Astrocyte (in vitro differentiated cells and primary cell): ENCODE measurements at regions not wholly inside any gene's neighbourhood (a gene's known extent, or its start where the extent isn't known, plus 50 kb on each side); places are given as distances from the start of the nearest gene placed in this dataset.

Experiments
- DNase-seq: peaks from one replicate; pipeline ENCODE4 v3.0.0-alpha.2; 2010; ENCODE audit warnings: low read depth
- FAIRE-seq: peaks from 2 replicates; lab custom pipeline; 2011; peaks lifted over from hg19 to GRCh38; lab: Jason Lieb, UNC
- H2AFZ ChIP-seq: 2 replicates; pipeline ENCODE4 v1.6.0; 2012; ENCODE audit warnings: low read depth, low read length, inconsistent platforms
- H3K27ac ChIP-seq: 2 replicates; pipeline ENCODE4 v1.5.1; 2011; ENCODE audit warnings: low read depth, low read length, inconsistent platforms
- H3K27me3 ChIP-seq: 2 replicates; pipeline ENCODE4 v1.6.0; 2011; ENCODE audit warnings: low read length, inconsistent platforms; ENCODE audit not compliant: insufficient read depth
- H3K36me3 ChIP-seq: 2 replicates; pipeline ENCODE4 v1.5.1; 2011; ENCODE audit warnings: low read length, inconsistent platforms; ENCODE audit not compliant: insufficient read depth
- H3K4me1 ChIP-seq: 2 replicates; pipeline ENCODE4 v1.5.1; 2011; ENCODE audit warnings: low read length, inconsistent platforms; ENCODE audit not compliant: insufficient read depth
- H3K4me2 ChIP-seq: 2 replicates; pipeline ENCODE4 v1.6.0; 2012; ENCODE audit warnings: low read length, inconsistent platforms
- H3K4me3 ChIP-seq: 2 replicates; pipeline ENCODE4 v1.5.1; 2011; ENCODE audit warnings: low read depth, mild to moderate bottlenecking, low read length, inconsistent platforms; ENCODE audit not compliant: insufficient read depth
- H3K79me2 ChIP-seq: 2 replicates; pipeline ENCODE4 v1.6.0; 2012; ENCODE audit warnings: mild to moderate bottlenecking, low read length, inconsistent platforms; ENCODE audit not compliant: insufficient read depth
- H3K9ac ChIP-seq: 2 replicates; pipeline ENCODE4 v1.6.0; 2012; ENCODE audit warnings: mild to moderate bottlenecking, low read length, inconsistent platforms
- H3K9me3 ChIP-seq: 2 replicates; pipeline ENCODE4 v1.5.1; 2012; ENCODE audit warnings: low read depth, mild to moderate bottlenecking, low read length, inconsistent platforms; ENCODE audit not compliant: insufficient read depth
- H4K20me1 ChIP-seq: 2 replicates; pipeline ENCODE4 v1.6.0; 2012; ENCODE audit warnings: low read length, inconsistent platforms; ENCODE audit not compliant: insufficient read depth
- H3K27ac Mint-ChIP-seq: one replicate; pipeline ENCODE4 v1.8.0; 2021; ENCODE audit warnings: mild to moderate bottlenecking, mixed read lengths; ENCODE audit not compliant: unreplicated experiment
- H3K27me3 Mint-ChIP-seq: one replicate; pipeline ENCODE4 v1.8.0; 2021; ENCODE audit warnings: low read depth, mixed read lengths; ENCODE audit not compliant: unreplicated experiment
- H3K36me3 Mint-ChIP-seq: one replicate; pipeline ENCODE4 v1.8.0; 2021; ENCODE audit warnings: low read depth, mixed read lengths; ENCODE audit not compliant: unreplicated experiment
- H3K4me1 Mint-ChIP-seq: one replicate; pipeline ENCODE4 v1.8.0; 2021; ENCODE audit warnings: low read depth, mixed read lengths; ENCODE audit not compliant: unreplicated experiment
- H3K4me3 Mint-ChIP-seq: one replicate; pipeline ENCODE4 v1.8.0; 2021; ENCODE audit warnings: mild to moderate bottlenecking, moderate library complexity, mixed read lengths; ENCODE audit not compliant: unreplicated experiment
- H3K9me3 Mint-ChIP-seq: one replicate; pipeline ENCODE4 v1.8.0; 2021; ENCODE audit warnings: mild to moderate bottlenecking, mixed read lengths; ENCODE audit not compliant: unreplicated experiment
- CTCF ChIP-seq: IDR thresholded peaks from 2 replicates; pipeline ENCODE4 v1.5.1; 2011; ENCODE audit warnings: low read depth, mild to moderate bottlenecking, inconsistent platforms, low read length, moderate library complexity; ENCODE audit not compliant: insufficient read depth
- EZH2 ChIP-seq: IDR thresholded peaks from 2 replicates; pipeline ENCODE4 v1.6.1; 2012; ENCODE audit warnings: mild to moderate bottlenecking, low read length, inconsistent platforms; ENCODE audit not compliant: insufficient read depth

- peaks cover 10% of the 10 kb centered on the region for H3K9me3 Mint-ChIP-seq
- H3K27ac Mint-ChIP-seq: no peak overlapping the region
- Histone ChIP-seq H3K9ac (no peak overlapping the region), H3K4me3 (no peak overlapping the region), H3K27me3 (no peaks in the 10 kb centered on the region), H2AFZ (no peak overlapping the region), H3K79me2 (no peaks in the 10 kb centered on the region), H3K9me3 (no peaks in the 10 kb centered on the region), H3K36me3 (no peaks in the 10 kb centered on the region), H3K4me2 (no peak overlapping the region), H3K27ac (no peak overlapping the region), H4K20me1 (no peaks in the 10 kb centered on the region), H3K4me1 (no peaks in the 10 kb centered on the region)
- FAIRE-seq (no peak), DNase-seq (peak; percentile 41)
- TF ChIP-seq CTCF: no peak
- TF ChIP-seq EZH2: no peak
- no peaks in the 10 kb centered on the region for H3K36me3 Mint-ChIP-seq
- peaks cover 4% of the 10 kb centered on the region for H3K27me3 Mint-ChIP-seq
- no peak overlapping the region for H3K4me3 Mint-ChIP-seq
- no peaks in the 10 kb centered on the region for H3K4me1 Mint-ChIP-seq
These were observed 61.4 kb upstream of the TRIO start for GRCh38 chr5:14081791-14082190.

- FAIRE-seq (no peak), DNase-seq (no peak)
- Mint-ChIP-seq H3K4me3 (no peak overlapping the region), H3K27me3 (peaks cover 6% of the 10 kb centered on the region), H3K9me3 (peaks cover 7% of the 10 kb centered on the region), H3K4me1 (no peaks in the 10 kb centered on the region), H3K27ac (no peak overlapping the region), H3K36me3 (peaks cover 3% of the 10 kb centered on the region)
- Histone ChIP-seq H3K27ac (no peak overlapping the region), H3K27me3 (no peaks in the 10 kb centered on the region), H3K4me1 (no peaks in the 10 kb centered on the region), H3K36me3 (no peaks in the 10 kb centered on the region), H3K4me3 (no peak overlapping the region), H3K9ac (no peak overlapping the region), H4K20me1 (no peaks in the 10 kb centered on the region), H3K79me2 (no peaks in the 10 kb centered on the region), H3K4me2 (no peak overlapping the region), H3K9me3 (no peaks in the 10 kb centered on the region), H2AFZ (no peak overlapping the region)
- no peak for TF ChIP-seq CTCF
- no peak for TF ChIP-seq EZH2
These were observed 64.4 kb upstream of the TRIO start for GRCh38 chr5:14078716-14079115.

GRCh38 chr5:14077501-14077900, 65.6 kb upstream of the TRIO start:
- H3K9me3 Mint-ChIP-seq: no peaks in the 10 kb centered on the region
- no peak for TF ChIP-seq EZH2
- TF ChIP-seq CTCF: no peak
- no peaks in the 10 kb centered on the region for H3K79me2 ChIP-seq
- H3K4me3 Mint-ChIP-seq: no peak overlapping the region
- H3K9ac ChIP-seq: no peak overlapping the region
- no peaks in the 10 kb centered on the region for H3K4me1 Mint-ChIP-seq
- H3K4me3 ChIP-seq: no peak overlapping the region
- H3K4me1 ChIP-seq: no peaks in the 10 kb centered on the region
- H3K27ac Mint-ChIP-seq: no peak overlapping the region
- peaks cover 6% of the 10 kb centered on the region for H3K27me3 Mint-ChIP-seq
- FAIRE-seq: no peak
- no peak for DNase-seq
- H3K4me2 ChIP-seq: no peak overlapping the region
- no peaks in the 10 kb centered on the region for H3K27me3 ChIP-seq
- no peak overlapping the region for H3K27ac ChIP-seq
- H3K36me3 Mint-ChIP-seq: peaks cover 3% of the 10 kb centered on the region
- H2AFZ ChIP-seq: no peak overlapping the region
- no peaks in the 10 kb centered on the region for H3K9me3 ChIP-seq
- no peaks in the 10 kb centered on the region for H4K20me1 ChIP-seq
- no peaks in the 10 kb centered on the region for H3K36me3 ChIP-seq
